Uterus (tissue), 2 donors: ENCODE measurements at regions not wholly inside any gene's neighbourhood (a gene's known extent, or its start where the extent isn't known, plus 50 kb on each side); places are given as distances from the start of the nearest gene placed in this dataset.

Experiments used
- POLR2A ChIP-seq, 2 donors: fragments of 450-650 bp; IDR thresholded peaks; one replicate each; pipeline ENCODE4 v1.6.1; 2016; ENCODE audit warnings: antibody characterized with exemption in 2 of 2, mild to moderate bottlenecking in 1 of 2, moderate library complexity in 1 of 2
- TF ChIP-seq, protein P1 (sequence below), 4 experiments: fragments of 200-600 bp in 2 of 4; fragments of 450-650 bp in 2 of 4; sonication (generic) in 2 of 4; IDR thresholded peaks; one replicate each; pipeline ENCODE4 v1.5.1; 2016 to 2019; ENCODE audit warnings: antibody characterized with exemption in 4 of 4, mild to moderate bottlenecking in 2 of 4, moderate library complexity in 1 of 4

DNA sequence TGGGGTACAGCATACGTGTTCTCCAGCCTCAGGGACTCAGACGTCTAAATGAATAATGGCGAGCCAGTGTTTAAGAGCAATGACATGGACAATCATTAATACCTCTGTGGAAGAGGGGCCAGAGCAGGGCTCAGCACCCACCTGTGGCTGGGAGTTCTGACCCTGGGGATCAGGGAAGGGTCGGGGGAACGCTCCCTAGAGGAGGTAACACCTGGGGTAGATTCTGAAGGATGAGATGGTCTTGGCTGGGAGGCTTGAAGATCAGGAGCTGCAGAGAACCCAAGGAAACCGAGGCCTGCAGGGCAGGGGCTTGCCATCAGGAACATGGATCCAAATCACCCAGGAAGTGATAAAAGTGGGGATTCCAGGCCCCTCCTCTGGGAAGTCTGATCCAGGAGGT, 138.2 kb upstream of the RUNX3 start:
- TF ChIP-seq, protein P1, sequence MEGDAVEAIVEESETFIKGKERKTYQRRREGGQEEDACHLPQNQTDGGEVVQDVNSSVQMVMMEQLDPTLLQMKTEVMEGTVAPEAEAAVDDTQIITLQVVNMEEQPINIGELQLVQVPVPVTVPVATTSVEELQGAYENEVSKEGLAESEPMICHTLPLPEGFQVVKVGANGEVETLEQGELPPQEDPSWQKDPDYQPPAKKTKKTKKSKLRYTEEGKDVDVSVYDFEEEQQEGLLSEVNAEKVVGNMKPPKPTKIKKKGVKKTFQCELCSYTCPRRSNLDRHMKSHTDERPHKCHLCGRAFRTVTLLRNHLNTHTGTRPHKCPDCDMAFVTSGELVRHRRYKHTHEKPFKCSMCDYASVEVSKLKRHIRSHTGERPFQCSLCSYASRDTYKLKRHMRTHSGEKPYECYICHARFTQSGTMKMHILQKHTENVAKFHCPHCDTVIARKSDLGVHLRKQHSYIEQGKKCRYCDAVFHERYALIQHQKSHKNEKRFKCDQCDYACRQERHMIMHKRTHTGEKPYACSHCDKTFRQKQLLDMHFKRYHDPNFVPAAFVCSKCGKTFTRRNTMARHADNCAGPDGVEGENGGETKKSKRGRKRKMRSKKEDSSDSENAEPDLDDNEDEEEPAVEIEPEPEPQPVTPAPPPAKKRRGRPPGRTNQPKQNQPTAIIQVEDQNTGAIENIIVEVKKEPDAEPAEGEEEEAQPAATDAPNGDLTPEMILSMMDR (IDR thresholded peaks at IDR 0.05) = no peak
- TF ChIP-seq POLR2A (IDR thresholded peaks at IDR 0.05) = no peak
